ENCODE measurements at regions not wholly inside any gene's neighbourhood (a gene's known extent, or its start where the extent isn't known, plus 50 kb on each side); places are given as distances from the start of the nearest gene placed in this dataset.

DNA sequence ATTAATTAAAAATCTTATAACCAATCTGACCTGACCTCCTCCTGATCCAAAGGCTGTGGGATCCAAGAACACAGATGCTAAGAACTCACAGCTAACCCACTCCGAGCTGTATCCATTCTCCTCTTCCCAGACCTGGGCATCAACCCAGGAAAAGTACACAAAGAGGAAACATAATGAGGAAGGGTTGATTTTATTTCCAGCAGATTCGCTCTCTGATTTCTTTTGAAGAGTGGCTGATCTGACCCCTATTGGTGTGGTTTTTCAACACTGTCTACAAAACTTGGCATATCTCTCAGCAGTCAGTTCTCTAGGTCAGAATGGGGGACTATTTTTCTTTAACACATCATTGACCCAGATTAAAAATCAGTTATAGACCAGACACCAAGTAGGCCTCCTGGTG, 201.9 kb upstream of the UBASH3B start:
- Mint-ChIP-seq H3K27me3 (no peaks in the 10 kb centered on the region), H3K27ac (no peak overlapping the region), H3K9me3 (no peaks in the 10 kb centered on the region), H3K4me3 (no peak overlapping the region), H3K4me1 (no peaks in the 10 kb centered on the region), H3K36me3 (ENCODE audit: low read depth) (no peaks in the 10 kb centered on the region)
- ChIA-PET POLR2A (no interaction called here), CTCF (no interaction called here)
- no peak for DNase-seq

DNA sequence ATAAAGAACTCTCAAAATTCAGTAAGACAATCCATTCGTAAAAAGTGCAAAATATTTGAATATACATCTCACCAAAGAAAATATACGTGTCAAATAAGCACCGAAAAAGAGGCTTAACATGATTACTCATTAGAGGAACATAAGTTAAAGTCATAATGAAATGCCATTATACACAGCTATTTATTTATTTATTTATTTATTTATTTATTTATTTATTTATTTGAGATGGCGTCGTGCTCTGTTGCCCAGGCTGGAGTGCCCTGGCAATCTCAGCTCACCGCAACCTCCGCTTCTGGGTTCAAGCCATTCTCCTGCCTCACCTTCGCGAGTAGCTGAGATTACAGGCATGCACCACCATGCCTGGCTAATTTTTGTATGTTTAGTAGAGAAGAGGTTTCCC, 203.6 kb upstream of the UBASH3B start:
- Mint-ChIP-seq H3K36me3 (ENCODE audit: low read depth) (no peaks in the 10 kb centered on the region), H3K4me3 (no peak overlapping the region), H3K27ac (no peak overlapping the region), H3K27me3 (no peaks in the 10 kb centered on the region), H3K9me3 (no peaks in the 10 kb centered on the region), H3K4me1 (no peaks in the 10 kb centered on the region)
- no peak for DNase-seq
- POLR2A ChIA-PET: no interaction called here
- CTCF ChIA-PET: no interaction called here

DNA sequence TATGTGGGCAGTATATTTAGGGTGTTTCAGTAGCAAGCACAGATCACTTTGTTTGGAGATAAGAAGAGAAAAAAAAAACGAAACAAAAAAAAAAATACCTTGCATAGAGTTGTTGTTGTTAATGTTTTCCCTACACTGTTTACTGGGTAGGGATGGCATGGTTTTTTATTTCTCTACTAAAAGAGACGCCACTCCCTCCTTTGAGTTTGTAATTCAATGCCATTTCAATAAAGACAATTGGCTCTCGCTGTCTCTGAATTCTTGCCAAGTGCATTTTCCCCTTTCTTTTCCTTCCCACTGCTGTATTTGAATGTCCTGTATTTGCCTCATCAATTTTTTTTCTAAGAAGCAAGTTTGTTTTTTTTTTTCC, 213.9 kb upstream of the UBASH3B start:
- Mint-ChIP-seq H3K27me3 (peaks cover 12% of the 10 kb centered on the region), H3K4me1 (no peaks in the 10 kb centered on the region), H3K27ac (no peak overlapping the region), H3K9me3 (no peaks in the 10 kb centered on the region), H3K36me3 (ENCODE audit: low read depth) (no peaks in the 10 kb centered on the region), H3K4me3 (no peak overlapping the region)
- ChIA-PET CTCF (interaction anchor here (1.2 kb wide), 1 partner anchor 797 kb away, joined by 3 read pairs; no protein-coding TSS in a partner anchor), POLR2A (no interaction called here)
- no peak for DNase-seq

DNA sequence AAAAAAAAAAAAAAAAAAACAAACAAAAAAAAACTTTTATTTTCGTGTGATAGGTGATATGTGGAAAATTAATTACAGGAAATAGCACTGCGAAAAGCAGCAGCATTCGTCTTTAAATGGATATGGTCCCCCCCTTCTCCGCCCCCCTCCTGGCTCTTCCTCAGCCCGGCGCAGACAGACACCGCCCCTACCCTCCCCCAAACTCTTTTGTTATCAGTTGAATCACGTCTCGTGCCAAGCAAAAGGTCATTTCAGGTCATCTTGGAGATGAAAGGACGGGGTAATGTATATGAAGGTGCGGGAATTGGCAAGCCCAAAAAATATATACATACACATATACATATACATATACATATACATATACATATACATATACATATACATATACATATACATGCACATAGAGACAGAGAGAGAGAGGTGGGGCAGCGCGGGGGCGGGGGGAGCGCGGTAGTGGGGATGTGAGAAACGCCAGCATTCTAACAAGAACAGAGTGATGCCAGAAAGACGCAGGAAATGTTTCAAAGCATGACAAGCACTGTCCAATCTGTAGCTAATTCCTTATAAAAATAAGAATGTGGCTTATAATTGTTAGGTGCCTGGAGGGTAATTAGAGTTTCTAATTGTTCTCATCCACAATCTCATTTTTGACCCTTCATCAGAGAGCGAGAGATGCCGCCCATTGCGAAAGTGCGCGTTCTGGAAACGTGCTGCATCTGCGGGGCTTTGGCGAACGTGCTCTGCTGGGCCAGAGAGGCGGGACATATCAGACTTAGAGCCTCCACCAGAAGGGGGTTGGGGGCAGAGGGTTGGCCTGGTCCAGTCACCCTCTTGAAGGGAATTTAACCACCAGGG, 214.5 kb upstream of the UBASH3B start:
- H3K4me1 Mint-ChIP-seq: no peaks in the 10 kb centered on the region
- H3K4me3 Mint-ChIP-seq: no peak overlapping the region
- no peaks in the 10 kb centered on the region for H3K9me3 Mint-ChIP-seq
- no peaks in the 10 kb centered on the region for H3K36me3 Mint-ChIP-seq (ENCODE audit: low read depth)
- H3K27me3 Mint-ChIP-seq: peaks cover 12% of the 10 kb centered on the region
- ChIA-PET POLR2A (no interaction called here), CTCF (interaction anchor here (1.2 kb wide), 1 partner anchor 796 kb away, joined by 3 read pairs; no protein-coding TSS in a partner anchor)
- no peak for DNase-seq
- no peak overlapping the region for H3K27ac Mint-ChIP-seq

DNA sequence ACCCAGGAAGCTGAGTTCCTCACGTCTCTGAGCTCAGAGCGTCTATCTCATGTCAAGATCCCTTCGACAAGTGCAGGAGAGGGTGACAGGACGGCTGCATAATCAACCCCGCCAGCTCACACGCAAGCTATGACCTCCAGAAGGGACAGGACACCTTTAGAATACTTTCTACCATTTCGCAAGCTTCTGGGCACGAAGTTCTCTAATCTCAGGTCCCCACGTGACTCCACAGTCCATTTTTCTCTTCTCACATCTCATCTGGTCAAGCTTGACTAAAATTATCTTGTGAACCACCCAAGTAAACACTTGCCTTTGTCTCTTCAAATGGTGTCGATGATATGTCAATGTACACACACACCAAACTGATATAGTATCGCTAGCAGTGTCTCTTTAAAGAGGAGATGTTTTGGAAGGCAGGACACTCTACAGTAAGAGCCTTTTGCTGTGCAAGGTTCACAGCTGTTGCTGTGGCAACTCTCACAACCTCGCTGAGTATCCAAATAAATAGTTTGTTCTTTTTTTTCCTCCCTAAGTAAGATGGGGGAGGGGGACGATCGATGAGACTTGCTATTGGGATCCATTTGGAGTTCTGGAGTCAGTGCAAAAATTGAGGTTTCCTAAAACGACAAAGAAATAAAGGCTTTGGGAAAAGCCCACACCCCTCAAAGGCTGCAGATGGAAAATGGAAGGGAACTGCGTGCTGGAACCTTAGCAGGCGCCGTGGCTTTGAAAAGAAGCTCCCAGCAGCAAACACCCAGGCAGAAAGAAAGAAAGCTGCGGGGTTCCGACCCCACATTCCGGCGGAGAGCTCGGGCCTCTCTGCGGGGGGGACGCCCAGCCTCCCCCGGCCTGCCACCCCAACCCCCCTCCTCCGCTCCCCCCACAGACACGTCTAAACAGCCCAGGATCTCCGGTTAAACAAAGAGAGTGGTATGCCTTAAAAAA, 215.4 kb upstream of the UBASH3B start:
- no peak for DNase-seq
- ChIA-PET POLR2A (no interaction called here), CTCF (no interaction called here)
- Mint-ChIP-seq H3K4me1 (no peaks in the 10 kb centered on the region), H3K36me3 (ENCODE audit: low read depth) (no peaks in the 10 kb centered on the region), H3K27me3 (peaks cover 12% of the 10 kb centered on the region), H3K9me3 (no peaks in the 10 kb centered on the region), H3K27ac (no peak overlapping the region), H3K4me3 (no peak overlapping the region)

DNA sequence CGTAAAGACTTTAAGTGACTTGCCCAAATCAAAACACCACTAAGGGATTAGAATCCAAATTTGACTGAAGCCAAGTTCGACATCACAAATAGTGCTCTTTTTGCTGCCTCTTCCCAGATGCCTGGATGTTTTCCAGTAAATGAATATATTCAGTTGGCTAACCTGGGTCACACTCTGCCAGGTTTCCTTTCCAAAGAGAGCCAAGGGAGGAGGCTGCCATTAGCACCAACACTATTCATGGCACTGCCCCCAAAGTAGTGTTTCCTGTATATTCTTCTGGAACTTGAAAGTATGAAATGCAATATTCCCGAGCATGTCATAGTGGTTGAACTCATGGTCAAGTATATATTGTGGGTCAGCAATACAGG, 219.3 kb upstream of the UBASH3B start:
- no peaks in the 10 kb centered on the region for H3K36me3 Mint-ChIP-seq (ENCODE audit: low read depth)
- DNase-seq: no peak
- CTCF ChIA-PET: no interaction called here
- POLR2A ChIA-PET: no interaction called here
- no peak overlapping the region for H3K4me3 Mint-ChIP-seq
- no peak overlapping the region for H3K27ac Mint-ChIP-seq
- no peaks in the 10 kb centered on the region for H3K4me1 Mint-ChIP-seq
- peaks cover 12% of the 10 kb centered on the region for H3K27me3 Mint-ChIP-seq
- H3K9me3 Mint-ChIP-seq: no peaks in the 10 kb centered on the region

DNA sequence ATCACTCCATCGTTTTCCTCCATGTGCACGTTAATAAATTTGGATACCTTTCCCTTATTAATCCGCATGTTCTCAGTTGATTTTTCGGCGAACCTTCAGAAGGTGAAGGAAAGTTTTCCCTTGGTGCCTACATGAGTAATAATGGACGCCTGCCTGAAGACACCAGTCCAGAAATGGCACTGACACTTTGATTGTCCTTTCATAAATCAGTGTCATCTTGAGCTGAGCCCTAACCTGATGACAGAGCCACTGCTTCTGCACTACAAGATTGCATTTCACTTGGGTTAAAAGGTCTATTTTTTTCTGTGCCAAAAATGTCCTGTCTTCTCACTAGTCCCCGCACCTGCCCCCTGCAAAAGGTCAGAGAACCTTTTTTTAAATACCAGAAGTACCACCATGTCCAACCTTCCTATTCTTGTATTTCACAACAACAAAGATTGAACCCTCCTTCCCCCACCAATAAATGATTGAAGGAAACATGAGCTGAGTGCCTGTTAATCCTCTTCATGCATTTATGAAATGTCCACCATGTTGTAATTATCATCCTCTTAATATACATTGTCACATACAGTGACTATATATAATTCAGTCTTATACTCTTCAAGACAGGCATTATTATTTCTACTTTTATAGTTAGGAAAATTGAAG, 219.9 kb upstream of the UBASH3B start:
- Mint-ChIP-seq H3K27me3 (peaks cover 9% of the 10 kb centered on the region), H3K4me1 (no peaks in the 10 kb centered on the region), H3K36me3 (ENCODE audit: low read depth) (no peaks in the 10 kb centered on the region), H3K27ac (no peak overlapping the region), H3K9me3 (no peaks in the 10 kb centered on the region), H3K4me3 (no peak overlapping the region)
- ChIA-PET CTCF (no interaction called here), POLR2A (no interaction called here)
- DNase-seq: no peak

DNA sequence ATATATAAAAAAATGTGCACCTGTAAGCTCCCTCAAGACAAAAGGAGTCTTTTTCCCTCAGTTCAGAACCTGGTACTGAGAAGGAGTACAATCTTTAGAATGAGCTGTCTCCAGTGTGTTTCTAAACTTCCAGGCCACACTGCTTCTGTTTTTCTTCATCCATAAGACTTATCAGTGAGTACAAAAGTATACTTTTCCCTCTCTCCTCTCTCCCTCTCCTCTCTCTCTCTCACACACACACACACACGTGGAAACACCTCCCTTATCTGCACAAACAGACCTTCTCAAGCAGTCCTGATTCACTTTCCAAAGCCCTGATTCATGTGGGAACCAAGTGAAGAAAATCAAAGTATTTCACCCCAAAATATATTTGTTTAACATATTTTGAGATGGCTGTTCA, 220.7 kb upstream of the UBASH3B start:
- ChIA-PET POLR2A (no interaction called here), CTCF (no interaction called here)
- no peak for DNase-seq
- H3K4me1 Mint-ChIP-seq: no peaks in the 10 kb centered on the region
- H3K27me3 Mint-ChIP-seq: peaks cover 2% of the 10 kb centered on the region
- no peaks in the 10 kb centered on the region for H3K9me3 Mint-ChIP-seq
- H3K36me3 Mint-ChIP-seq (ENCODE audit: low read depth): no peaks in the 10 kb centered on the region
- H3K4me3 Mint-ChIP-seq: no peak overlapping the region
- H3K27ac Mint-ChIP-seq: no peak overlapping the region

DNA sequence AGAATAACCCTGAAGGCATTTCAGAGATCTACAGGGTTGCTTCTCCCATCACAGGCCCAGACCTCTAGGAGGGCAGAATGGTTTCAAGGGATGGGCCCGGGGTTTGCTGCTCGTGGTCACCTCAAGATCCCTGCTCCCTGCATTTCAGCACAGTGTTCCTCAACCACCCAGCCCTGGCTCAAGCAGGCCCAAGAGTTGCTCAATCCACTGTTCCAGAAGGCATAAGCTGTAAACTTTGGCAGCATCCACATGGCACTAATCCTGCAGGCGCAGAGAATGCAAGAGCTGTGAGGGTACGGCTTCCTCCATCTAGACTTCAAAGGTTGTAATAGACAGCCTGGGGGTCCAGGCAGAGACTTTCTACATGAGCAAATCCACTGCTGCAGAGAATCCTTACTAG, 225.0 kb upstream of the UBASH3B start:
- no peak for DNase-seq
- Mint-ChIP-seq H3K36me3 (ENCODE audit: low read depth) (no peaks in the 10 kb centered on the region), H3K4me1 (no peaks in the 10 kb centered on the region), H3K4me3 (no peak overlapping the region), H3K27ac (no peak overlapping the region), H3K9me3 (no peaks in the 10 kb centered on the region), H3K27me3 (no peaks in the 10 kb centered on the region)
- ChIA-PET CTCF (no interaction called here), POLR2A (no interaction called here)

DNA sequence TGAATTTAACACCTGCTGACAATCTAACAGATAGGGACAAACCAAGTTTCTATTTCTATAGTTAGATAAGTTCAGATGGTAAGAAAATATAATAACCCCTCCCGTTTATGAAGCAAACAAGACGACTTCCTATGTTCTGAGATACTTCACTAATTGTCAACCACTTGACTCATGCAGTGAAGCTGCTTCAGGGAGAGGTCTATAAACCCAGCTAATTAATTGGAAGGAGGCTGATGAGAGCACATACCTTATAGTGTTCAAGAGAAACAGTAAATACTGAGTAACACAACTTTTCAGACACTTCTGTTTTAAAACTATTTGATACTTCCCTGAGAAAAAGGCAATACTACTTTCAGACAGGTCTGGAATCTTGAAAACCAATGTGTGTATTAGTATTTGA, 229.4 kb upstream of the UBASH3B start:
- POLR2A ChIA-PET: no interaction called here
- no peaks in the 10 kb centered on the region for H3K9me3 Mint-ChIP-seq

DNA sequence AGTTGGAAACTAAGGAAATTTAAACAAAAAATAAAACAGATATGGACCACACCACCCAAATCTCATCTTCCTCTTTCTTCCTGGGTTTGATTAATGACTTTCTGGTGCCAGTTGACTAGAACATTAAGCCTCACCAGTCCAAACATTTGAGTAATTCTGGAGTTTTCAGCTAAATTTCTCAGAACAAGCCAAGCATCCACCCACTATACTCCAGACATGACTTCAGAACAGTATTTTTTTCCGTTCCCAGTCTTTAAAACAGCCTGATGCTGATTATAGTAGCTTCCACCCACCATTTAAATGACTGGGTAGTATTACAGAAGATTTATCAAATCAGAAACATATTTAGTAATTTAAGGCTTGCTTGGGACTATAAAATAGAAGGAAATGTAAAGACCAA, 230.9 kb upstream of the UBASH3B start:
- Mint-ChIP-seq H3K9me3 (no peaks in the 10 kb centered on the region), H3K27ac (no peak overlapping the region), H3K4me1 (no peaks in the 10 kb centered on the region), H3K4me3 (no peak overlapping the region), H3K36me3 (ENCODE audit: low read depth) (no peaks in the 10 kb centered on the region), H3K27me3 (no peaks in the 10 kb centered on the region)
- DNase-seq: no peak
- ChIA-PET POLR2A (no interaction called here), CTCF (interaction anchor here (1.4 kb wide), 1 partner anchor 11 kb away, joined by 3 read pairs; no protein-coding TSS in a partner anchor)

More for the DNA sequence above, 229.4 kb upstream of the UBASH3B start:
- no peak overlapping the region for H3K27ac Mint-ChIP-seq
- no peaks in the 10 kb centered on the region for H3K4me1 Mint-ChIP-seq
- no peak for DNase-seq
- H3K27me3 Mint-ChIP-seq: no peaks in the 10 kb centered on the region
- no peaks in the 10 kb centered on the region for H3K36me3 Mint-ChIP-seq (ENCODE audit: low read depth)
- CTCF ChIA-PET: interaction anchor here (1.4 kb wide), 1 partner anchor 13 kb away, joined by 3 read pairs; no protein-coding TSS in a partner anchor
- no peak overlapping the region for H3K4me3 Mint-ChIP-seq

DNA sequence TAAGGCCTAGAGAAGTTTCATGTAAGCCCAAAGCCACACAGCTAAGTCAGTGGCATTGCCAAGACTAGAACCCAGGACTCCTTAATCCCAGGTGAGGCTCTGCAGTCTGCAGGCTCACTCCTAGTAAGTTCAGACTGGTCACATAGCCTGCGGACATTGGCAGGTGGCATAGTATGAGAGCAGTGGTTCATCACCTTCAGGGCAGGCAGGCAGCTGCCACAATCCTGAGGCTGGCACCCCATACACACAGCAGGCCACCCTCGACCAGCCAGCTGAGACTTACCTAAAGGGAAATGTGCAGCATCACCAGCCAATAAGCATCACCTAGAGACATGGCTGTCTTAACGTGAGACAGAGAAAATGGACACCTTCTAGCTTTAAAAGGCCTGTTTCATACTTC, 231.6 kb upstream of the UBASH3B start:
- Mint-ChIP-seq H3K4me3 (no peak overlapping the region), H3K9me3 (no peaks in the 10 kb centered on the region), H3K36me3 (ENCODE audit: low read depth) (no peaks in the 10 kb centered on the region), H3K27me3 (no peaks in the 10 kb centered on the region), H3K27ac (no peak overlapping the region), H3K4me1 (no peaks in the 10 kb centered on the region)
- POLR2A ChIA-PET: no interaction called here
- no peak for DNase-seq
- CTCF ChIA-PET: no interaction called here

DNA sequence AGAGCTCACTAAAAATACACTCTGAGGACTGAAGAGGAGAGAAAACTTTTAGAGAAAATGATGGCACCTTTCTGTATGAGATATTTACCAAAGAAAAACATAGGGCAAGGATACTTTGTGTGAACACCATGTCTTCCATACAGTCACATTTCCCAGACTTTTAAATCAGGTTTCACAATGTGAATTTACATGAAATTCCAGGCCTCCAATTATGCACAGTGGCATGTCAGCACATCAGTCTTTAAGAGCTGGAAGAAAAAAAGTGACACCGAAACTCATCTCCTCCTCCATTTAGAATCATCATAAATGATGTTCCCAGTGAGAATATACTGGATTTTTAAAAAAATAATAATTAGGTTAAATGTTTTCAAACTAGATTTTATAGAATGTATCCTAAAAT, 232.2 kb upstream of the UBASH3B start:
- Mint-ChIP-seq H3K4me3 (no peak overlapping the region), H3K27me3 (no peaks in the 10 kb centered on the region), H3K27ac (no peak overlapping the region), H3K4me1 (no peaks in the 10 kb centered on the region), H3K36me3 (ENCODE audit: low read depth) (no peaks in the 10 kb centered on the region), H3K9me3 (no peaks in the 10 kb centered on the region)
- POLR2A ChIA-PET: no interaction called here
- DNase-seq: no peak
- CTCF ChIA-PET: no interaction called here

Measured in activated CD4-positive, alpha-beta memory T cell treated with anti-CD3 and anti-CD28 coated beads, Interleukin-2, amount 10 ng/mL, durations not matched to agents 7 days and 5 days (primary cell).